WTC11 (cell line): ENCODE measurements at regions not wholly inside any gene's neighbourhood (a gene's known extent, or its start where the extent isn't known, plus 50 kb on each side); places are given as distances from the start of the nearest gene placed in this dataset.

ENCODE experiments used
- CBFB ChIP-seq: sonication (generic); formaldehyde crosslinking; IDR thresholded peaks from 2 replicates; pipeline ENCODE4 v1.8.1; 2022; ENCODE audit warnings: mild to moderate bottlenecking, low read depth, missing genetic modification reagents
- IRF1 ChIP-seq: sonication (generic); formaldehyde crosslinking; IDR thresholded peaks from 2 replicates; pipeline ENCODE4 v1.8.0; 2023; ENCODE audit warnings: missing genetic modification reagents
- SMAD3 ChIP-seq: sonication (generic); formaldehyde crosslinking; IDR thresholded peaks from 2 replicates; pipeline ENCODE4 v1.8.0; 2022; ENCODE audit warnings: missing genetic modification reagents, mild to moderate bottlenecking, borderline replicate concordance
- TF ChIP-seq, protein P1 (sequence below): sonication (generic); formaldehyde crosslinking; IDR thresholded peaks from 2 replicates; pipeline ENCODE4 v1.8.1; 2023; ENCODE audit warnings: mild to moderate bottlenecking, missing genetic modification reagents, moderate library complexity
- TF ChIP-seq, protein P2 (sequence below): fragments of 200-600 bp; IDR thresholded peaks from 2 replicates; pipeline ENCODE4 v1.8.0; 2022; ENCODE audit warnings: antibody characterized with exemption

DNA sequence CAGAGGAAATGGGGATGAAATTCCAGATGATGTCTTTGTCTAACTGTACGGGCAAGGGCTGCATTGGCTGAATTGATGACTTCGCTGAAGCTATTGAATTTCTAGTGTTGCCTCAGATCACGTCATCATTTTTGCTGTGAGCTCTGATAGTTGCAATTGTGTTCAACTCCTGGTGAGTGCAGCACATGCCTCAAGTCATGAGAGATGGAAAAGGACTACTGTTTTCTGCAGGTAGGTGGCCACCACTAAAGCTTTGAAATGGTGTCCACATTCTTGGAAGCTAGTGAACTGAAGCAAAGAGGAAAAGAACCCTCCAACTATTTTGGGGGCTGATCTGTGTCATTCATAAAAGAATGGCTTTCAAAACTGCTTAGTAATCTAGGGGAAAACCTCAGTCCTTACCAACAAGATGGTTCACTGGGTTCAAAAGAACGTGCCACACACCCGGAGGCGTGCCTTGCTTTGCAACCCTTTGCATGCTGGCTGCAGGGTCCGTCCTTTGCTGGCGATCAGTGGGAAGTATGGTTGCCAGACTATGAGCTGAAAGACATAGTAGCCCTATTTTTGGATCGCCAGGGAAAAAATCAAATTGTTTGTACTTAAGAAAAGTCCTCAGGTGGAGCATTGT lies 88.1 kb upstream of the STOX2 start:
- TF ChIP-seq, protein P1, sequence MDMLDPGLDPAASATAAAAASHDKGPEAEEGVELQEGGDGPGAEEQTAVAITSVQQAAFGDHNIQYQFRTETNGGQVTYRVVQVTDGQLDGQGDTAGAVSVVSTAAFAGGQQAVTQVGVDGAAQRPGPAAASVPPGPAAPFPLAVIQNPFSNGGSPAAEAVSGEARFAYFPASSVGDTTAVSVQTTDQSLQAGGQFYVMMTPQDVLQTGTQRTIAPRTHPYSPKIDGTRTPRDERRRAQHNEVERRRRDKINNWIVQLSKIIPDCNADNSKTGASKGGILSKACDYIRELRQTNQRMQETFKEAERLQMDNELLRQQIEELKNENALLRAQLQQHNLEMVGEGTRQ = no peak
- TF ChIP-seq, protein P2, sequence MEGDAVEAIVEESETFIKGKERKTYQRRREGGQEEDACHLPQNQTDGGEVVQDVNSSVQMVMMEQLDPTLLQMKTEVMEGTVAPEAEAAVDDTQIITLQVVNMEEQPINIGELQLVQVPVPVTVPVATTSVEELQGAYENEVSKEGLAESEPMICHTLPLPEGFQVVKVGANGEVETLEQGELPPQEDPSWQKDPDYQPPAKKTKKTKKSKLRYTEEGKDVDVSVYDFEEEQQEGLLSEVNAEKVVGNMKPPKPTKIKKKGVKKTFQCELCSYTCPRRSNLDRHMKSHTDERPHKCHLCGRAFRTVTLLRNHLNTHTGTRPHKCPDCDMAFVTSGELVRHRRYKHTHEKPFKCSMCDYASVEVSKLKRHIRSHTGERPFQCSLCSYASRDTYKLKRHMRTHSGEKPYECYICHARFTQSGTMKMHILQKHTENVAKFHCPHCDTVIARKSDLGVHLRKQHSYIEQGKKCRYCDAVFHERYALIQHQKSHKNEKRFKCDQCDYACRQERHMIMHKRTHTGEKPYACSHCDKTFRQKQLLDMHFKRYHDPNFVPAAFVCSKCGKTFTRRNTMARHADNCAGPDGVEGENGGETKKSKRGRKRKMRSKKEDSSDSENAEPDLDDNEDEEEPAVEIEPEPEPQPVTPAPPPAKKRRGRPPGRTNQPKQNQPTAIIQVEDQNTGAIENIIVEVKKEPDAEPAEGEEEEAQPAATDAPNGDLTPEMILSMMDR = no peak
- no peak for TF ChIP-seq SMAD3
- no peak for TF ChIP-seq IRF1 (CRISPR knock-in tag)
- TF ChIP-seq CBFB = no peak
